Activated T-cell treated with anti-CD3 and anti-CD28 coated beads for 4 hours (primary cell): ENCODE measurements at regions not wholly inside any gene's neighbourhood (a gene's known extent, or its start where the extent isn't known, plus 50 kb on each side); places are given as distances from the start of the nearest gene placed in this dataset.
A peak's percentile ranks its signal among the peaks of the same experiment; 100 is the strongest.
"Not testable (repeated sequence)": the region's sequence is repeated elsewhere in the genome, so short reads cannot be mapped to it uniquely, and the experiment has no call there.

ENCODE experiments used
- DNase-seq: peaks from one replicate; pipeline ENCODE4 v3.0.0-alpha.2; 2020

- not testable (repeated sequence) for DNase-seq
Observed at GRCh38 chr2:201946746-201947145, 86.9 kb upstream of the FZD7 start.

DNA sequence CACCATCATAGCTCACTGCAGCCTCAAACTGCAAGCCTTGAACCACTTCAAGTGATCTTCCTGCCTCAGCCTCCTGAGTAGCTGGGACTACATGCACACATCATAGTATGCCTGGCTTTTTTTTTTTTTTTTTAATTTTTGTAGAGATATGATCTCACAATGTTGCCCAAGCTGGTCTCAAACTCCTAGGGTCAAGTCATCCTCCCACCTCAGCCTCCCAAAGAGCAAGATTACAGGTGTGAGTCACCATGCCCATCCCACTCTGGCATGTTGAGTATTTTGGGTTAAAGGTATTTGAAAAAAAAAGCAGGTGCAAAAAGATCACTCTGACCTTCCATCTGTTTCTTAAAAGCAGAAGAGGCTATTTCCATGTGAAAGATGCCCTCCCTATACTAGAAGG is 86.4 kb upstream of the FZD7 start:
- no peak for DNase-seq

GRCh38 chr2:201949181-201949926 is 84.3 kb upstream of the FZD7 start:
- DNase-seq = no peak

- DNase-seq = no peak
Observed at GRCh38 chr2:201949927-201950246, 83.8 kb upstream of the FZD7 start.

- no peak for DNase-seq
Observed at GRCh38 chr2:201950606-201951005, 83.0 kb upstream of the FZD7 start.

- DNase-seq = no peak
Observed at GRCh38 chr2:201952187-201952586, 81.5 kb upstream of the FZD7 start.

DNA sequence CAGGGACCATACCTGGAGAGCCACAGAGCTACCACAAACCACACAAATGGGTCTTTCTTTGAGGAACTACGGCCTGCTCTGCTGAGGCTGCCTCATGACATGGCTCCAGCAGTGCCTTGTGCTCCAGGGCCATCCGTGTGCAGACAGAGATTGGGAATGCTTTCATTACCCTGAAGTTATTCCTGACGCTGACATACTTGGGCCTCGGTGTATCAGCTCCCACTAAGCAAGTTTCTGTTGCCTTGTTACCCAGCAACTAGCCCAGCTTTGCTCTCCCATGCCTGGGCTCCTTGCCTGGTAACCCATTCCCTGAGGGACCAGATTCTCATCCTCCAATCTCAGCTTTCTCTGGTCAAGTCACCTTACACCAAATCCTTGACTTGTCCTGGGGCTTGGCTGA is 80.3 kb upstream of the FZD7 start:
- DNase-seq = no peak

GRCh38 chr2:201953880-201954279 is 79.8 kb upstream of the FZD7 start:
- no peak for DNase-seq

- no peak for DNase-seq
Observed at GRCh38 chr2:201955231-201955630, 78.4 kb upstream of the FZD7 start.

- no peak for DNase-seq
Observed at GRCh38 chr2:201955702-201956141, 77.9 kb upstream of the FZD7 start.

DNA sequence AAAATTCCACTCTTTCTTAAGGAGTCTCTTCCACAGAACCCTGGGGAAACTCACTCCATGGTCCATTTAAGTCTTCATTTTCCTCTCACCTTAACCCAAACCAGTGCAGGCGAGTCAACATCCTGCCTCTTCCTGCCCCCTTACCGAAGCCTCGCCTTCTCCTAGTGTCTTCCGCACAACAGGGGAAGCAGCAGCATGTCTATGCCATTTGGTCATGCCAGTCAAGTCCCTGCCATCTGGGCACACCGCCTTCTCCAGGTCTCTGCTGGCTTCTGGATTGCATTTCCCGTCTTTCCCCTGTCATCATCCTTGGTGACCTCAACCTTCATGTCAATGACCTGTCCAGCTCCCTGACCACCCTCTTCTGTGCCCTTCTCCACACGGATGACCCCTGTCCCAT is 77.3 kb upstream of the FZD7 start:
- DNase-seq = no peak

- no peak for DNase-seq
Observed at GRCh38 chr2:201957091-201957490, 76.6 kb upstream of the FZD7 start.

GRCh38 chr2:201959198-201959597 is 74.5 kb upstream of the FZD7 start:
- no peak for DNase-seq

DNA sequence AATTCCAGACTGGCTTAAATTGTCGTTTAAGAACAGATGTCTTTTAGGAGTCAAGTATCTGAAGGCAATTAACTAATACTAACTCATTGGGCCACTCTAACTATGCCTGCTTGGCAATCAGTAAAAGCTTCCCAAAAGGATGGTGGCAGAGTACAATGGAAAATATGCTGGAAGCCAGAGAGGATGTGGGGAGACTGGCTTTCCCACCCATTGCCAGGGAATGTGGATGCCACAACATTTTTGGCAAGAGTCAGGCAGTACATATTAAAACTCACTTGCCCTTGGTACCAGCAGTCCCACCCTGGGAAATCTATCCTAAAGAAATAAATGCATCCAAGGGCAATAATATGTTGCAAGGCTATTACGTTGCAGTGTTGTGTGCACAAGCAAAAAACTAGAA is 74.0 kb upstream of the FZD7 start:
- no peak for DNase-seq

DNA sequence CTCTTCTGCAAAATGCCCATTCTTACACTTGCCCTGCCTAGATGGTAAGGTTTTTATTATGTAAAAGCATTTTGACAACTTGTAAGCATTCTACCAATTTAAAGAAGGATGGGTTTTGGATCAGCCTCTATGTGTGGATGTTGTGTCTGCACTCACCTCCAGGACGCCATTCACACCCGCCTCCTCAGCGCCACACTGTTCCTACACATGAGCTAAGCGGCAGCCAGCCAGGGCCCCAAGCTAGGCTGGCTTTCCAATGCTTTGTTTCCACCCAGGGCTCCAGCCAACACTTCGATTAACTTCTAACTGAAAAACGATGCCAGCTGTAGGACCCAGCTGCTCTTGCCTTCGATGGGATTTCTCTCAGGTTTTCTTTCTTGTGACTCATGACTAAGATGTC is 73.3 kb upstream of the FZD7 start:
- no peak for DNase-seq

DNA sequence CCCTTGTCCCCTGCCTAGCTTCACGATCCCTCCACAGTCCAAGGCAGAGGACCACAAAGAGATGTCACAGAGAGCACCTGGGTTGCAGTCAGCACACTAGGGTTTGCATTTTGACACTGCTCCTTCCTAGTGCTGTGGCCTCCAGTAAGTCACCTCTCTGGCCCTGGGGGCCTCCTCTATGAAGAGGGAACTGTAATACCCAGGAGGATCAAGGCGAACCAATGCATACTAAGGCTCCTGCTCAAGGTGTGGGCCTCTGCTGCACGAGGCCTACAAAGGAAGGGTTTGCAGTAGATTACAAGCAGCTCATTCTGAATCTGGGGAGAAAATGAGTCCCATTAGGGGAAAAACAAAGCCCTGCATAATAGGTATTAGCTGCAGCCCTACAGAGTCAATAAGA is 72.3 kb upstream of the FZD7 start:
- DNase-seq = no peak

- no peak for DNase-seq
Observed at GRCh38 chr2:201962774-201963562, 70.7 kb upstream of the FZD7 start.

DNA sequence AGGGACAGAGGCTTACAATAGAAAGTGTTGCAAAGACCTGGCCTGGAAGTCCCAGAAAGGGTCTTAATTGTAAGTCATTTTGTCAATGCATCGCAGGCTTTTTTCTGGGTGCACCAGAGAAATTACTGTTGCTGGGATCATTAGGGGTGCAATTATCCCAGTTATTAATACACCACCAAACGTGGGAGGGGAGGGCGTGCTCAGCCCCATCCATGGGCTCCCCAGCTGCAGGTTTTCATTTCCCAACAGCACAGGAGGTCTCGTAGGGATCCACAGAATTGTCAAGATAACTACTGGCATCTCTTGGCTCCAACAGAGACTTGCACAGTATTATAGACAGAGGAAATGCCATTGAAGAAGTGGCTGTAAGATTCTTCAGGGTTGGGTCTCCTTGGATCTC is 69.6 kb upstream of the FZD7 start:
- no peak for DNase-seq

GRCh38 chr2:201964631-201965206 is 68.9 kb upstream of the FZD7 start:
- peak; percentile 4 for DNase-seq

DNA sequence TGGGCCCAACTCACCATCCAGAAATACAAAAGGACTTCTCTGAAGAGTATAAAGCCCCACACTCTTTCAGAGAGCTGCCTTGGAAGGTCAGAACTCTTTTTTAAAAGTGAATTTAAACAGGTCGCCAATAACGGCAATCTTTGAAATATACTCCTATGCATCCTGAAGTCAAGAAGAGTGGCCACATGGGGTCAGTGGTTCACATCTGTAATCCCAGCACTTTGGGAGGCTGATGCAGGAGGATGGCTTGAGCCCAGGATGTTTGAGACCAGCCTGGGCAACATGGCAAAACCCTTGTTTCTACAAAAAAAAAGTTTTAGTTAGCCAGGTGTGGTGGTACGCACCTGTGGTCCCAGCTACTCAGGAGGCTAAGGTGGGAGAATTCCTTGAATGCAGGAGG is 68.1 kb upstream of the FZD7 start:
- DNase-seq = no peak

DNA sequence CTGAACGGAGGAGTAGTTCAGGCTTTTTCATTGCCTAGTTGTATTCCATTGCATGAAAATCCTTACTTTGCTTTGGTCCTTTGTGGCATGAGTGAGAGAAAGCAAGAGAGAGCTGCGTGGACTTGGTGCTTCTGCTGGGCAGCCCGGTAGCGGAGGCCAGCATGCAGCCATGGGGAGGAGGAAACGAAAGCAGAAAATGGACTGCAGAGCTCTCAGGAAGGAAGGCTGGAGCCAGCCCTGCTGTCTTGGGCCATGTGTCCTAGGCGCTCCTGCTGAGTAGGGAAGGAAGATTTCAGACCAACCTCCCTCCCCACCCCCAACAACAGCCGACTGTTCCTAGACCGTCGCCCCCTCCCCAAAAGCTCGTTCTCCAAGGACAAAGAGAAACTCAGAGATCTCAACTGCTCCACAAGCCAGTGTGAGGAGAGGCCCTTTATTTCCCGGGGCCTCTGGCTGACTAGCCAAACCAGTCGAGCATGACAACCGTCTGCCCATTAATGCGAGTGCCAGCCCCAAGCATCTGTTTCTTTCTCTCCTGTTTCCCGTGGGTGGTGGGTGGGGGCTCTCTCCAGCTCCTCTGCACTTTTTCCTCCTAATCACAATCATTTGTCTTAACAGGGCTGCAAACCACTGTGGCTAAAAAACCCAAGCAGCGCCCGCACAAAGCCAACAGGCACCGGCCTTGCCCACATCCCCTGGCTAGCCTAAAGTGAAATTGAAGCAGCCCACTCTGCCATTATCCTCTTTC is 66.8 kb upstream of the FZD7 start:
- no peak for DNase-seq

- no peak for DNase-seq
Observed at GRCh38 chr2:201968050-201968449, 65.6 kb upstream of the FZD7 start.

DNA sequence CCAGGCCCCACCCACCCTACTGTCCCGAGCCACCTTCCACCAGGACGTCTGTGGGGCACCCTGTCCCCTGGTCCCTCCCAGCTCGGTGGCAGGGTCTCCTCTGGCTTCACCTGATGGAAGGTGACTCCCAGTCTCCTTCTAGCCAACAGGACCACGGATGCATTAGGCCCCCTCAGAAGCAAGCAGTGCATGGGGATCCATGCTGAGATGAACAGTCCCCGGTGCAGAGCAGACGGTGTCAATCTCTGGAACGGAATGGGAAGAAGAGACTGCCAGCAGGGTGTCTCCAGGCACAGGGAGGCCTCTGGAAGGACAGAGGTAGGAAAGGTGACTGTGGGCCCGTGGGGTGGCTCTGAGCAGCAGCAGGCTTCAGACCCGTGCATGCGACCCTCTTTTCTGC is 65.2 kb upstream of the FZD7 start:
- DNase-seq = no peak
